ENCODE measurements at regions not wholly inside any gene's neighbourhood (a gene's known extent, or its start where the extent isn't known, plus 50 kb on each side); places are given as distances from the start of the nearest gene placed in this dataset.
"Not testable (repeated sequence)": the region's sequence is repeated elsewhere in the genome, so short reads cannot be mapped to it uniquely, and the experiment has no call there.

DNA sequence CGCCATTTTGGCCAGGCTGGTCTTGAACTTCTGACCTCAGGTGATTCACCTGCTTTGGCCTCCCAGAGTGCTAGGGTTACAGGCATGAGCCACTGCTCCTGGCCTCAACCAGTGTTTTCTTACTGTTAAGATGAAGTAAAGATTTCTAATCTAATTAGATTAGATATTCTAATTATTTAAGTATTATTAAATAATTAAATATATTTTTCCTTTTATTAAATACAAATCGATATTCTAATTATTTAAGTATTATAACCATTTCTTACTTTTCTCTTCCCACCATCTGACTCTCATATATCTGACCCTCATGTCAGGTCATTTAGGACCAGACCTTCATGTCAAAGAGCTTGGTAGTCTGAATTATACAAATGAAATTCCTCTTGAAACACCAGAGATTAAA lies 1291.9 kb upstream of the EPHA6 start:
- Histone ChIP-seq H3K36me3 (no peaks in the 10 kb centered on the region), H3K27me3 (ENCODE audit: insufficient read depth, low read depth, severe bottlenecking) (peaks cover 5% of the 10 kb centered on the region)

DNA sequence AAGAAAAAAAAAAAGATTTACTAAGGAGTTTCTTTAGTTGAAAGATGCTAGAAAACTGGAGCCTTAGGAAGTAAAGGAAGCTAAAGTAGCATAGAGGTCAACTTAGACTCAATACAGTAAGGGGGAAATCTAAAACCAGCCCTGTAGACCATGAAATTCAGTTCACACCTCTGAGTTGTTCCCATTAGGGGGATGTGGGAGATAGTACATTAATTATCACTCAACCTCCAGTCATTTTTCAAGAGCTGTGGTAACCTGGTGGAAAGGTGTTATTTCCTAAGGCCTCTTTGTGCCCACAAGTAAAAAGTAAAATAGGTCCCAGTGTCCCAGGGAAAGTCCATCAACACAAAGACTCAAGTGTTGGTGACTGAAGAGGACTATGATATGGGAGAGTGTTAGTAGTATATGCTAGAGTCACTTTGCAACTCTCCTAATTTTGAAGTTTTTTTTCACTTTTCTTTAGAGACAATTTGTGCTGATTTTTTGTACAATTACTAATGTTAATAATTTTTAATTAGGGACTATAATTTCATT lies 1274.4 kb upstream of the EPHA6 start:
- Histone ChIP-seq H3K4me3 (ENCODE audit: low read depth, low read length) (no peak overlapping the region), H3K27me3 (ENCODE audit: insufficient read depth, low read depth, severe bottlenecking) (peaks cover 9% of the 10 kb centered on the region), H3K27ac (no peak overlapping the region), H3K36me3 (no peaks in the 10 kb centered on the region), H3K9me3 (ENCODE audit: severe bottlenecking) (no peaks in the 10 kb centered on the region)
- TF ChIP-seq, protein P1, sequence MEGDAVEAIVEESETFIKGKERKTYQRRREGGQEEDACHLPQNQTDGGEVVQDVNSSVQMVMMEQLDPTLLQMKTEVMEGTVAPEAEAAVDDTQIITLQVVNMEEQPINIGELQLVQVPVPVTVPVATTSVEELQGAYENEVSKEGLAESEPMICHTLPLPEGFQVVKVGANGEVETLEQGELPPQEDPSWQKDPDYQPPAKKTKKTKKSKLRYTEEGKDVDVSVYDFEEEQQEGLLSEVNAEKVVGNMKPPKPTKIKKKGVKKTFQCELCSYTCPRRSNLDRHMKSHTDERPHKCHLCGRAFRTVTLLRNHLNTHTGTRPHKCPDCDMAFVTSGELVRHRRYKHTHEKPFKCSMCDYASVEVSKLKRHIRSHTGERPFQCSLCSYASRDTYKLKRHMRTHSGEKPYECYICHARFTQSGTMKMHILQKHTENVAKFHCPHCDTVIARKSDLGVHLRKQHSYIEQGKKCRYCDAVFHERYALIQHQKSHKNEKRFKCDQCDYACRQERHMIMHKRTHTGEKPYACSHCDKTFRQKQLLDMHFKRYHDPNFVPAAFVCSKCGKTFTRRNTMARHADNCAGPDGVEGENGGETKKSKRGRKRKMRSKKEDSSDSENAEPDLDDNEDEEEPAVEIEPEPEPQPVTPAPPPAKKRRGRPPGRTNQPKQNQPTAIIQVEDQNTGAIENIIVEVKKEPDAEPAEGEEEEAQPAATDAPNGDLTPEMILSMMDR (IDR thresholded peaks at IDR 0.05; ENCODE audit: low read depth, low read length) = no peak
- no peak for DNase-seq

More for the DNA sequence above, 1291.9 kb upstream of the EPHA6 start:
- no peak for DNase-seq
- H3K27ac ChIP-seq = no peak overlapping the region
- TF ChIP-seq, protein P1 (IDR thresholded peaks at IDR 0.05; ENCODE audit: low read depth, low read length) = no peak
- no peaks in the 10 kb centered on the region for H3K9me3 ChIP-seq (ENCODE audit: severe bottlenecking)
- no peak overlapping the region for H3K4me3 ChIP-seq (ENCODE audit: low read depth, low read length)

DNA sequence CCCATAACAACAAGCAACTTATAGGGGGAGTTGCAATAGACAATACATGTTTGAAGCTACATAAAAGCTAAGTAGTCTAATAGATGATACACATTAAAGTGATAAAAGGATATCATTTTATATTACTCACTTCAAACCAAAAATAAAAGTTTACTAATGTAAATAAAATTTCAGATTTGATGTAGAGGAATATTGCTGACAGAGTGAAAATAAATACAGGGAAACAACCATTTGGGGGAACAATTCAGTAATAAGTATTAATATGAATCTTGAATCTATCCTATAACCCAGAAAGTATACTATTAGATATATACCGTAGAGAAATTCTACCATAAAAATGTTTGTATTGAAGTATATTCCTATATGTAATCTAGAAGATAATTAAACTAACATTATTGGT lies 1248.9 kb upstream of the EPHA6 start:
- H3K4me3 ChIP-seq (ENCODE audit: low read depth, low read length) = no peak overlapping the region
- TF ChIP-seq, protein P1 (IDR thresholded peaks at IDR 0.05; ENCODE audit: low read depth, low read length) = no peak
- no peak for DNase-seq
- no peaks in the 10 kb centered on the region for H3K9me3 ChIP-seq (ENCODE audit: severe bottlenecking)
- H3K27ac ChIP-seq = no peak overlapping the region
- peaks cover 7% of the 10 kb centered on the region for H3K27me3 ChIP-seq (ENCODE audit: insufficient read depth, low read depth, severe bottlenecking)
- no peaks in the 10 kb centered on the region for H3K36me3 ChIP-seq

DNA sequence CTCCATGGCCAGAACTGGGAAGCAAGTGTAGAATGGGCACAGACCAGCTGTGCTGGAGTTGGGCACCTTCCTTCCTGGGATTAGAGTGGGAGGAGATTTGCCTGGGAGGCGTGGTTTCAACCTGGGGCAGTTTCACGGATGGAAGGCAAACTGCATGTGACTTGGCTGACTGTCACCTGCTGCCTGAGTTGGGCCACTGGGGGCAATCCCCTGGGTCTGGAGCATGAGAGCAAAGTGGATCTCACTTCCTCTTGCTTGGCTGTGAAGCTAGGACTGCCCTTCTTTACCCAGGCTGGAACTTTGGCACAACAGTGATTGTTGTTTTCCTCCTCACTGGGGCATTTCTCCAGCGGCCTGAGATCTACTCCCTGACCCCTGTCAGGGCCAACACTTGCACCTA lies 1247.0 kb upstream of the EPHA6 start:
- TF ChIP-seq, protein P1 (IDR thresholded peaks at IDR 0.05; ENCODE audit: low read depth, low read length) = no peak
- DNase-seq = no peak
- Histone ChIP-seq H3K27me3 (ENCODE audit: insufficient read depth, low read depth, severe bottlenecking) (peaks cover 13% of the 10 kb centered on the region), H3K9me3 (ENCODE audit: severe bottlenecking) (no peaks in the 10 kb centered on the region), H3K27ac (no peak overlapping the region), H3K4me3 (ENCODE audit: low read depth, low read length) (no peak overlapping the region), H3K36me3 (no peaks in the 10 kb centered on the region)

DNA sequence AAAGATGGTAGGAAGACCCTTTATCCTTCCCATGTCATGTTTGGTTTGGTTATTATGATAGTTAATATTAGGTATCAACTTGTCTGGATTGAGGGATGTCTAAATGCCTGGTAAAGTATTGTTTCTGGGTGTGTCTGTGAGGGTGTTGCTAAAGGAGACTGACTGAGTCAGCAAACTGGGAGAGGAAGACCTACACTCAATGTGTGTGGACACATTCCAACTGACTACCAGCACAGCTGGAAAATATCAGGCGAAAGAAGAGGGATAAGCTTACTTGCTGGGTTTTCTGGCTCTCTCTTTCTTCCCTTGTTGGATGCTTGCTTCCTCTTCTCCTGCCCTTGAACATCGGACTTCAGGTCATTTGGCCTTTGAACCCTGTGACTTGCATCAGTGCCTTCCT lies 1227.6 kb upstream of the EPHA6 start:
- DNase-seq = no peak
- Histone ChIP-seq H3K4me3 (ENCODE audit: low read depth, low read length) (no peak overlapping the region), H3K27ac (no peak overlapping the region), H3K36me3 (no peaks in the 10 kb centered on the region), H3K27me3 (ENCODE audit: insufficient read depth, low read depth, severe bottlenecking) (peaks cover 5% of the 10 kb centered on the region), H3K9me3 (ENCODE audit: severe bottlenecking) (no peaks in the 10 kb centered on the region)
- TF ChIP-seq, protein P1 (IDR thresholded peaks at IDR 0.05; ENCODE audit: low read depth, low read length) = no peak

DNA sequence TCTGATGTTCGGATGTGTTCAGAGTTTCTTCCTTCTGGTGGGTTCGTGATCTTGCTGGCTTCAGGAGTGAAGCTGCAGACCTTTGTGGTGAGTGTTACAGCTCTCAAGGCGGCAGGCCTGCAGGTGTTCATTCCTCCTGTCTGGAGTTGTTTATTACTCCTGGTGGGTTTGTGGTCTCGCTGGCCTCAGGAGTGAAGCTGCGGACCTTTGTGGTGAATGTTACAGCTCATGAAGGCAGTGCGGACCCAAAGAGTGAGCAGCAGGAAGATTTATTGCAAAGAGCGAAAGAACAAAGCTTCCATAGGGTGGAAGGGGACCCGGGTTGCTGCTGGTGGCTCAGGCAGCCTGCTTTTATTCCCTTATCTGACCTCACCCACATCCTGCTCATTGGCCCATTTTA lies 1226.8 kb upstream of the EPHA6 start:
- H3K27ac ChIP-seq; H3K9me3 ChIP-seq (ENCODE audit: severe bottlenecking); H3K36me3 ChIP-seq; H3K4me3 ChIP-seq (ENCODE audit: low read depth, low read length); DNase-seq; H3K27me3 ChIP-seq (ENCODE audit: insufficient read depth, low read depth, severe bottlenecking): not testable (repeated sequence)
